Stimulated activated CD4-positive, alpha-beta T cell treated with anti-CD3 and anti-CD28 coated beads, Interleukin-2, amount 100 ng/mL, for 48 hours (primary cell): ENCODE measurements at regions not wholly inside any gene's neighbourhood (a gene's known extent, or its start where the extent isn't known, plus 50 kb on each side); places are given as distances from the start of the nearest gene placed in this dataset.
"Not testable (repeated sequence)": the region's sequence is repeated elsewhere in the genome, so short reads cannot be mapped to it uniquely, and the experiment has no call there.

Experiments
- DNase-seq, 2 donors: peaks; one replicate each; pipeline ENCODE4 v3.0.0-alpha.2; 2020

DNA sequence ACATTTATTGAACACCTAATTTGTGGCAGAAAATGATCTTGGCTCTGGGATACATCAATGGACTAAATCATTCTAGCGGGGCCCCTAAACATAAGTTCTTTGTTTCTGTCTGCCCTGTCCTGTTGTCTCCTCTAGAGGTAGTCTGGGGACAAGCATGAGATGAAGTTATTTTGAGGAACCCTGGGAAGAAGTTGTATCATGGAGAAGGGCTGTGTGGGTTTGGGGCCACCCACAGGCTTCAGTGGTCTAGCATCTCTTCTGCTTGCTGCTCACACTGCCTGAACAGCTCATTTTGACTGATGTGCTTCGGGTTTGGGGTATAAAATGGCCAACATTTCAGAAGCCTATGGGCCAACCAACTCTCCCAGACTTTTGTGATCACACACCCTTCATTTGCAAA is 50.3 kb upstream of the OSBPL11 start:
- no peak for DNase-seq

DNA sequence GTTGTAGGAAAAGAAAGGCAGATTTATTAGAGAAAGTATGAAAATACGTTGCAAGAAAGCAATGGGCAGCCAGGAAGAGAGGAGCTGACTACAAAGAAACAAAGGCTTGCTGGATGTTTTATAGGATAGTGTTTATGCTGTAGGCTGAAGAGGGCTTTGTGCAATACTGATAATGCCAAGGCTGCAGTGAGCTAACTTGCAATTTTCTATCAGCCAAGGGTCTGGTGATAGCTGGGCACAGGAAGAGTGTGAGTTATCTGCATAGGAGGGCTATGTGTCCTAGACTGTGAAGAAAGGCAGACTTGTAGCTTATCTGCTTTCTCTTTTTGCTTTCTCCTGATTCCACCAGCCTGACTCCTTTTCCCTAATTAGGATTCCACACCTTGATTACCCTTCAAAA is 51.3 kb upstream of the OSBPL11 start:
- DNase-seq = no peak

DNA sequence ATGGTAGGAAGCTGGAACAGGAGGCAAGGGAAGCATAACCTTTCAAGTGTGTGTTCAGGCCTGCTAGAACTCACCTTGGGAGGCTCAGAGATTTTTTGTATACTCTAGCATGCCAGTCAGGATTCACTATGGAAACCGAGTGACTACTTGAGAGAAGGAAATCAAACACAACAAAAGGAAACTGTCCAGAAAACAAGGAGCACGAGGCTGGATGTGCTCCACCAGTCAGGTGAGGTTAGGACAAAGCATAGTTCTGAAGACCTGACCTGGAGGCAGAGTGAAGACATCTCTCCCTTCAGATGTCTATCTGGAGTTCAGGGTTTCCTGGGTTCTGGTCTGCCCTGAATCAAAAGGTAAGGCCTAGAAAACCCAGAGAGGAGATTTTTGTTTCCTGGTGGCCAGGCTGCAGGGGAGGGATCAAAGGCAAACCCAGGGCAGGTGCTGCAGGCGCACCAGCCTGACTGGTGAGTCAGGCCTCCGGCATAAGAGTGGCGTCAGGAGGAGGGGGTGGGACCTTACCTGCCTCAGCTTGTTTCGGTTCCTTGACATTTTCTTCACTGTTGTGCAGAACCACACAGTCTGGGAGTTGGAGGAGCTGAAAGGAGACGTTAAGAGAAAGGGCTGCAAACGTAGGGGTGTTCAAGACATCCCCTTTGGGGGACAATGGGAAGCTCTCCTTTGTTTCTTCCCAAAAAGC is 52.2 kb upstream of the OSBPL11 start:
- DNase-seq = no peak

DNA sequence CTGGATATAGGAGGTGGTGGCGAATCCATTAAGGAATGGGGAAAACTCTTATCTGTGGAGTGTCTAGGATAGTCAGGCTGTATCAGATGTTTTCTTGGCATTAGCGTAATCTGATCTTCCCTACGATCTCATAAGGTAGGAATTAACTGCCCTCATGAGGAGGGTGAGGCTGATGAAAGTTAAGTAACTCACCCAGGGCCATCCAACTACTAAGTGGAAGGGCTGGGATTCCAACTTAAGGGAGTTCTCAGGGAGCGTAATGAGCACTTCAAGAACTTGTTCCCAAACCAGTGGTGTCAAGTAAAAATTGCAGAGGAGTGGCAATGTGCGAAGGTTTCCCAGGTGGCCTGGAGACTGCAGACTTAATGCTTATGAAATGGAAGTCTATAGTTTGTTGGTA is 55.9 kb upstream of the OSBPL11 start:
- no peak for DNase-seq

DNA sequence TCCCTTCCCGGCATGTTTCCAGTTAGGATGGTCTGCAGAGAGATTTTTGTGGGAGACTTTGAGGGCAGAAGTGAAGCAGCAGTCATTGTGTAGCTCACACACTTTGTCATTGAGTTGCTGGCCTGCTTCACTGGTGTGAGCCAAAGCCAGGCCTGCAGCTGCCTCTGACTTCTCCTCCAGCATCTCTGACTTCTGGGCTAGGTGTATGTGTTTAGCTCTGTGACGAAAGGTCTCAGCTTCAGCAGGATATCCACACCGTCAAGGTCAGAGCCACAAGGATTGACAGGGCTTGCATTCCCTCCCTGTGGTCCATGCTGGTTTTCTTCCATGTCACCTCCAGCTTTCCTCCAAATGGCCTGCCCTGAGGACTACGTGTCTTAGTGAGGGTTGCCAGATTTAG is 57.1 kb upstream of the OSBPL11 start:
- DNase-seq = no peak

DNA sequence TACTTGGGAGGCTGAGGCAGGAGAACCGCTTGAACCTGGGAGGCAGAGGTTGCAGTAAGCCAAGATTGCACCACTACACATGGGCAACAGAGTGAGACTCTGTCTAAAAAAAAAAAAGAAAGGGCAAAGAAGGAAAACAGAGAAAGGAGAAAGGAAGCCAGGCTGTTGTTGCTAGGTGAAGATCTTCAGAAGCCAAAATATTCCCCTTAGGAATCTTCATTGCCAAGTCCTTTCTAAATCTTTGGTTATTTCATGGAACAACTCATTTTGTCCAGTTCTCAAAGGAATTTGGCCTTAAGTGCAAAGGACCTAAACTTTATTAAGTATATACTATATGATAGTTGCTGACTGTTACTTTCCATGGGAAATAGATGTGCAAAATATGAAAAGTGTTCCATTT is 59.2 kb upstream of the OSBPL11 start:
- DNase-seq = no peak

DNA sequence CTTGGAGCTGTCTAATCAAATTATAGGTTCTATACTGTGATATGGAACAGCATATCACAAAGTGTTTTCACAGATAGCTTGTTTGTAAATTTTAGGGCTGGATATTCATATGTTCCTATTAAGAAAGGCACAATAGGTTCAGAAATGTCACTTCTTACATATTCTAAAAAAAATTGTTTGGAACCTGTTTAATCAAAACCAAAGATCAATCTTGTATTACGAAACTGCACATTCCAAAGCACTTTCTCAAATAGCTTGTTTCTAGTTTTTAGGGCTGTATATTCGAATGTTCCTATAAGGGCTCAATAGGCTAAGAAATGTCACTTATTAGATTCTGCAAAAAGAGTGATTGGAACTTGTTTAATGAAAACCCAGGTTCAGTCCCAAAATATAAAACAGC is 67.4 kb upstream of the OSBPL11 start:
- DNase-seq = no peak

DNA sequence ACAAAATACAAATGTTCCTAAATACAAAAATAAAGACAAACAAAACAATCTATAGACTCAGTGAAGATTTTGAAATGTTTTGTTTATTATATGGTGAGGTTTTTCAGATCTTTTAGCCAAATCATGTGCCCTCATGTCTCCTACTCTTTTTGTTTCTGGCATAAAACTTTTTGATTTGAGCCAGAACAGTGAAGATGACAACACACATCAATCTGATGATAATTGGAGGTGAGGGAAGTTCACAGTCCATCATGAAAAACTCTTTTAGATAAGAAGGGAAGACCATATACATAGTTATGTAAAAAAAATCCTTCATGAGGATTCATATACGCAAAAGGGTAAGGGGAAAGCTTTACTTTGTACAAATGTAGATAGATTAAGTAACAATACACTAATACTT is 75.1 kb upstream of the OSBPL11 start:
- DNase-seq = no peak

DNA sequence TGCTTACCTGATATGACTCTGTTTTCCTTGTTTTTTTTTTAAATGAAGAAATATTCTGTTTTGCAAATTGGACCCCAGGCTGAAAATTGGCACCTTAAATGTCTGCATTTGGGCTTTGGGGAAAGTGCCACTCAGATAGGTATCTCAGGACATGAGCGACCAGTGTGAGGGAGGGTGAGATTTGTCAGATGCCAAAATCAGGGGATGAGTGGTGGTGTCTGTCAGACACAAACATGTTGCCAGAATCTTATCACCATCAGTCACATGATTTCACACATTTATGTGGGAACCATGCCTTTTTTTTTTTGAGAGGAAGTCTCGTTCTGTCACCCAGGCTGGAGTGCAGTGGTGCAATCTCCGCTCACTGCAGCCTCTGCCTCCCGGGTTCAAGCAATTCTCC is 75.6 kb upstream of the OSBPL11 start:
- DNase-seq = no peak

DNA sequence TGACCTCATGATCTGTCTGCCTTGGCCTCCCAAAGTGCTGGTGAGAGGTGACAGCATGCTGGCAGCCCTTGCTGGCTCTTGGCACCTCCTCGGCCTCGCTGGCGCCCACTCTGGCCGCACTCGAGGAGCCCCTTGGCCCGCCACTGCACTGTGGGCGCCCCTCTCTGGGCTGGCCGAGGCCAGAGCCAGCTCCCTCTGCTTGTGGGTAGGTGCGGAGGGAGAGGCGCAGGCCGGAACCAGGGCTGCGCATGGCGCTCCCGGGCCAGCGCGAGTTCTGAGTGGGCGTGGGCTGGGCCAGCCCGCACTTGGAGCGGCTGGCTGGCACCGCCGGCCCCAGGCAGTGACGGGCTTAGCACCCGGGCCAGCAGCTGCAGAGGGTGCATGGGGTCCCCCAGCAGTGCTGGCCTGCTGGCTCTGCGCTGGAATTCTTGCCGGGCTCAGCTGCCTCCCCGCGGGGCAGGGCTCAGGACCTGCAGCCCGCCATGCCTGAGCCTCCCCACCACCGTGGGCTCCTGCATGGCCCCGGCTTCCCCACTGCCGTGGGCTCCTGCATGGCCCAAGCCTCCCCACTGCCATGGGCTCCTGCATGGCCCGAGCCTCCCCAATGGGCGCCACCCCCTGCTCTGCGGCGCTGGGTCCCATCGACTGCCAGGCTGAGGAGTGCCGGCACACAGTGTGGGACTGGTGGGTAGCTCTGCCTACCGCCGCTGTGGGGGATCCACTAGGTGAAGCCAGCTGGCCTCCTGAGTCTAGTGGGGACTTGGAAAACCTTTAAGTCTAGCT is 76.4 kb upstream of the OSBPL11 start:
- no peak for DNase-seq

DNA sequence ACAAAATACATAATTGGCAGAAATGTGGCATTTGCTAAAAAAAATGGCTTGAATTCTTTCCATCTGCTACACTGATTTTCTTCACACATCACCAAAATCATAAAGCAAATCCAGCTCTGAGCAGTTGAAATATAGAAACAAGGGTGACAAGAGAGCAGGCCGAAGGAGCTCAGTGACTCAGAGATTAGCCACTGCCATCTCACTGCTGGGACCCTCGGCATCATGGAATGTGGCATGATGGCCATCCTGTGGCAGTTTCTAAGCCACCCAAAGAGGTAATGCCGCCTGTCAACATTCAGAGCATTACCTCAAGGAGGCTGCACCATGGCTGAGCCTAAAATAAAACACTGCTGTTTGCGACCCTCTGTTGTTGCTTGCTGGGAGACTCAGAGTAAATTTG is 80.5 kb upstream of the OSBPL11 start:
- DNase-seq = no peak

DNA sequence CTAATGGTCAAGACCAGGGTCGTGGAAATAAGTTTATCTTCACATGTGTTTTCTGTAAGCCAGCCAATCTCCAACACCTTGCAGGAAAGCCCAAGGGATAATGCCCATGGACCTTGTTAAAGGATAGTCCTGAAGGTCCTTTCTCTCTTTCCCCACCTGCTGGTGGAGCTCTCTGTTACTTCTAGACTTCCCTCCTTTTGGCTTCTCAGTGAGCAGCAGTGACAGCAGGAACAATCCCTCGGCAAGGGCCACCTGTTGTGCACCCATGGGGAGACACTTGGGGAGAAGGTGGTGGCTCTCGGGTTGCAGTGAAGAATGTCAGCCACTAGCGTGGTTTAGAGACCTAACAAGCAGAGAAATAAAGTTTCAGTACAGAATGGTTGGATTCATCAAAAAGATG is 84.0 kb upstream of the OSBPL11 start:
- DNase-seq = no peak

DNA sequence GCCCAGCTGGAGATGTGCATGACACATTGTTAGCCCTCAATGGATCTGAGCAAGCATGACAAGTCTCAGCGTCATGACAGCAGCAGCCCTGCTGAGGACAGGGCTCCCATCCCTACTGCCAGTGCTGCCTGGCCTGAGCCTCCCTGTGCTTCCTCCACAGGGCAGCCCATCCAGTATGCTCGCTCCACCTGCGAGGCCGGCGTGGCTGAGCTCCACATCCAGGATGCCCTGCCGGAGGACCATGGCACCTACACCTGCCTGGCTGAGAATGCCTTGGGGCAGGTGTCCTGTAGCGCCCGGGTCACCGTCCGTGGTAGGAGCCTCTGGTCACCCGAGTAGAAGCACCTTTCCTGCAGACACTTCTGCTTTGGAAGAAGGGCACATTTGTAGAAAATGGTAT is 85.8 kb upstream of the OSBPL11 start:
- DNase-seq = no peak

DNA sequence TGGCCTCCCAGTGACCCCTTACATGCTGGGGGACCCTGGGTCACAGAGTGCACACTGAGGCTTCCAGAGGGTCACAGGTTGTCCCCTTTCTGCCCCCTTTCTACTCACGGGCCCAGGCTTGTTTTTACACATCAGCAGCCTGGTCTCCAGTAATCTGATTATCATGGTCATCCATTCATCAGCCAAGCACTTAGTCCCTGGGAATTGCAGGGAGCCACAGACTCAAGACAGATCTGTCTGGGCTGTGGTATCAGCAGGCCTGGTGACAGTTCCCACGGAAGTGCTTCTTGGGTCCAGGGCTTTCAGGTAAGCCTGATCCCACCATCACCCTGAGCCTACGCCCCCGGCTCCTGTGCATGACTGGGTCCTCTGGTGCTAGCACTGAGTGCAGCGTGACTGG is 86.6 kb upstream of the OSBPL11 start:
- DNase-seq = not testable (repeated sequence)

DNA sequence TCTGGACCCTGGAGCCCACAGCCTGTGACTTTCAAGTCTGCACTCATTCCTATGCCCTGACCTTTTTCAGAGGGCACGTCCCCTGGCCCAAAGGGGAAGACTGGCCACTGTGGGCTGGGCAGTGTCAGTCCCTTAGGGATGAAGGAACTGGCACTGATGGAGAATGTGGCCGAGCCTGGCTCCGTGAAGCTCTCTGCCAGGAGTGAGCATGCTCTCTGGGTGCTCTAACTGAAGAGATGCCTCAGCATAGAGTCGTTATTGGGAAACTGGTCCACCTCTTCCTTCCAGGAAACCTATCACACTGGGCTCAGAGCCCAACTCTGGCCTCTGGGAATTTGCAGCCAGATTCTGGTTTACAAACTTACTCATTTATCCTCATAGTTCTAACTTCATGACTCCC is 87.3 kb upstream of the OSBPL11 start:
- DNase-seq = not testable (repeated sequence)

DNA sequence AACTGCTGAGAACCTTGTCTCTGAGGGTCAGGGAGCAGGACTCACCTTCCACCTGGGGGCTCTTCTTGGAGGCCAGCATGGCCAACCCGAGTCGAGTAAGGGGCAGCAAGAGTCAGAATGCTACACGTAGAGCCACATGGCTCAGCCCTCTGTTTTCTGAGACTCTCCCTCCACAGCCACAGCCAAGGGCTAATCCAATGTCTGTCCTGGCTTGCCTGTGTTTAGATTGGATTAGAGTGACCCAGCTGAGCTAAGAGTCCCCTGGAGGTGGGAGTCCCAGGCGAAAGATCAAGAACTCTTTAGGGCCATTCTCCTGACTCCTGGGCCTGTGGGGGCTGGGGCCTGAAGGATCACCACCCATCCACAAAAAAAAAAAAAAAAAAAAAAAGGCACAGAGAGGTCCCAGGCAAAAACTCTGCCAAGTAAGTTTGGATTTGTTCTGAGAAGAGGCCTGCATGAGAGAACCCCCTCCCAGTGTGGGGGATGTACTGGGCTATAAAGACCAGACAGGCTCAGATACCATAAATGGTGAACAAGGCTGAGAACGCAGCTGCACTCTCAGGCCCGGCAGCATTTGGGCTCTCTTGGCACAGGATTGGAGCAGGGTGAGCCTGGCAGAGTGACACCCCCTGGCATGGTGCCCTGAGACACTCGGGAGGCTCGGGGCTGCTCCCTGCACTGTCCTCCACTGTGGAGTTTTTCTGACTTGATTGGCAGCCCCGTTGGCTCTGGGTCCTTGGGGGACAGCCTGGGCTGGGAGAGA is 88.0 kb upstream of the OSBPL11 start:
- DNase-seq = no peak

DNA sequence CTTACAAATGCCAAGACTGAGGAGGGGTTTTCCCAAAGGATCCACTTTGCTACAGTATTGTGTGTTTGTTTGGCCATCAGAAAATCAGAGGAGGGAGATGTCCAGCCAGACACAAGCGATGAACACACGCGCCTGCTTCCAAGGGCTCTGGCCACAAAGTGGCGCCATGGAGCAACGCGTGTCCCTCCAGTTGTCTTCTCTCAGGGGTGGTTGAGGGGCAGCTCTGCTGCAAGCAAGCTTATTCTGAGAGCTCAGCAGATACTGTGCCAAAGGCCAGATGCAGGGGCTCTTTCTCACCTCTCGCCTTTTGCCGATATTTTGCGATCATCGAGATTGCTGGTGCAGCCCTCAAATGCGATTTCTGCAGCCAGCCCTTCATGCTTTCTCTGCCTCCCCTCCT is 88.9 kb upstream of the OSBPL11 start:
- no peak for DNase-seq

DNA sequence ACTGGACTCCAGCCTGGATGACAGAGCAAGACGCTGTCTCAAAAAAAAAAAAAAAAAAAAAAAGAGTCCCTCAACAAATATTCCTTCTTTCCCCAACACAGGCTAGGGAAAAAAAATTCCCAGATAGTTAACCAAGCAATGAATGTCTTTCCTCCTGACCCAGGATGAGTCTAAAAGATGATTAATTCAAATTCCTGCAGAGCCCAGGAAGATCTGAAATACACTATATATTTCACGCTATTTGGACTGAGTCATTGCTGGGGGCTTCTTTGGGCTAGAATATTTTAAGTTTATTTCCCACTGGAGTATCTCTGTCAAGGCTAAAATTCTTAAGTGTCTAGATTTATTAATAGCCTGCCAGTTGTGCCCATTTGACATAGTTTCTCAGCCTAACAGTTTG is 90.4 kb upstream of the OSBPL11 start:
- not testable (repeated sequence) for DNase-seq

DNA sequence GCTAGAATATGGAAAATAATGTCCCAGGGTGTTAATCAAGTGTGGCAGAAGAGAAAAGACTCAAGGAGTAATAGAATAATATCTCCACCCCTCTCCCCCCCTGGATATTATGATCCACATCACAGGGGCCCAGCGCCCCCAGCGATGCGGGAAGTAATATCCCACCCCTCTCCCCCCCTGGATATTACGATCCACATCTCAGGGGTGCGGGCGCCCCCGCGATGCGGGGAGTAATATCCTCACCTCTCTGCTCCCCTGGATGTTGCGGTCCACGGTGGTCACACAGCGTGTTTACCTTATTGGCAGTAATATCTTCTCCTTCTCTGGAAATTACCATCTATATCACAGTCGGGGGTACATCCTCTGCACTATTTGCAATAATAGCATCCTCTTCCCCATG is 97.1 kb upstream of the OSBPL11 start:
- DNase-seq = no peak

DNA sequence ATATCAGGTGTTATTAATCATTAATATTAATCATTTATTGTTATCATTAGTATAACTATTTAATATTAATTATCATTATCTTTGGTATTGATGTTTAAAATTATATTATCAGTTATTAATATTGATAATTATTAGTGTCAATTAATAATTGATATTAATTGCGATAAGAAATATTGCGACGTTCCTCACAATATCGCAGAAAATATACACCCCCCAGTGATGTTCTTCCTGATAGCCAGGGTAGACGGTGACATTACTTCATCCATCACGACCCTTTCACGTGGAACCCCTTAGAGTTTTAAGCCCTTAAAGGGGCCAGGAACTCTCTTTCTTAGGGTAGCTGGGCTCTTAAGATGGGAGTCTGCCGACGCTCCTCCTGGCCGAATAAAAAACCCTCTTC is 98.6 kb upstream of the OSBPL11 start:
- DNase-seq = no peak

DNA sequence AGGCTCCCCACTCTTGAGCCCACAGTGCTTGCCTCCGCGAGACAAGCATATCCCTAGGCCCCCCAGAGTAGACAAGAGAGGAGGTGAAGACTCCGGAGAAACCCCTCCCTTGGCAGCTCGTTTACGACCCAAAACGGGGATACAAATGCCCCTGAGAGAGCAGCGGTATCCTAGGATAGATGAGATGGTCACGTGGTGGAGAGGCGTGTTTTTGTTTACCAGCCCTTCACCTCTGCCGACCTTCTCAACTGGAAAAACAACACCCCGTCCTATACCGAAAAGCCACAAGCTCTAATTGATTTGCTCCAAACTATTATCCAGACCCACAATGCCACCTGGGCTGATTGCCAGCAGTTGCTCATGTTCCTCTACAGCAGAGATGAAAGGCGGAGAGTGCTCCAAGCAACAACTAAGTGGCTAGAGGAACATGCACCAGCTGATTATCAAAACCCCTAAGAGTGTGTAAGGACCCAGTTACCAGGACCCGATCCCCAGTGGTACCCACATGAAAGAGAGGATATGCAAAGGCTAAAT is 99.5 kb upstream of the OSBPL11 start:
- no peak for DNase-seq

DNA sequence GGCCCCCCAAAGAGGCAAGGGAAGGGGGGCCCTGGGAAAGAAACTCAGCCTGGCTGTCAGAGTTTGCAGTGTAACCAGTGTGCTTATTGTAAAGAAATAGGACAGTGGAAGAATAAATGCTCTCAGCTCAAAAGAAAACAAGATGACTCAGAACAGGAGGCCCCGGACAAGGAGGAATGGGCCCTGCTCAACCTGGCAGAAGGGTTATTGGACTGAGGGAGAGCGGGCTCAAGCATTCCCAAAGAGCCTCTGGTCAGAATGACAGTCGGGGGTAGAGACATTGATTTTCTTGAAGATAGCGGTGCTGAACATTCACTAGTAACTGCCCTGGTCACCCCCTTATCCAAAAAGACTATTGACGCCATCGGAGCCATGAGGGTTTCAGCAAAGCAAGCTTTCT is 100.4 kb upstream of the OSBPL11 start:
- no peak for DNase-seq

DNA sequence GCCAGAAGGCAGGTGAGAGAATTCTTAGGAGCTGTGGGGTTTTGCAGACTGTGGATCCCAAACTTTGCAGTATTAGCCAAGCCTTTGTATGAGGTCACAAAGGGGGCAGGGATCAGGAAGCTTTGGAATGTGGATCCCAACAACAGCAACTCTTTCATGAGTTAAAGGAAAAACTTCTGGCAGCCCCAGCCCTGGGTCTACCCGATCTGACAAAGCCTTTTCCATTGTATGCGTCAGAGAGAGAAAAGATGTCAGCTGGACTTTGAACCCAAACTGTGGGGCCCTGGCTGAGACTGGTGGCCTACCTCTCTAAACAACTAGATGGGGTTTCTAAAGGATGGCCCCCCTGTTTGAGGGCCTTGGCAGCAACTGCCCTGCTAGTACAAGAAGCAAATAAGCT is 101.8 kb upstream of the OSBPL11 start:
- DNase-seq = not testable (repeated sequence)
